T47D (cell line): ENCODE measurements at regions not wholly inside any gene's neighbourhood (a gene's known extent, or its start where the extent isn't known, plus 50 kb on each side); places are given as distances from the start of the nearest gene placed in this dataset.

Experiments
- DNase-seq, 2 experiments: peaks; one replicate each; pipeline versions ENCODE4 v3.0.0 to v3.0.0-alpha.2; 2011 to 2012; ENCODE audit warnings: low read depth in 1 of 2, low spot score in 1 of 2
- JUND ChIP-seq: IDR thresholded peaks from 2 replicates; pipeline ENCODE4 v1.6.1; 2012; ENCODE audit warnings: low read depth
- in situ Hi-C: cut with HindIII; loops from 2 replicates; pipeline ENCODE4 v1.10.0; 2016; ENCODE audit warnings: low sequenced_read_pairs, low pct_unique_long_range_greater_than_20kb

DNA sequence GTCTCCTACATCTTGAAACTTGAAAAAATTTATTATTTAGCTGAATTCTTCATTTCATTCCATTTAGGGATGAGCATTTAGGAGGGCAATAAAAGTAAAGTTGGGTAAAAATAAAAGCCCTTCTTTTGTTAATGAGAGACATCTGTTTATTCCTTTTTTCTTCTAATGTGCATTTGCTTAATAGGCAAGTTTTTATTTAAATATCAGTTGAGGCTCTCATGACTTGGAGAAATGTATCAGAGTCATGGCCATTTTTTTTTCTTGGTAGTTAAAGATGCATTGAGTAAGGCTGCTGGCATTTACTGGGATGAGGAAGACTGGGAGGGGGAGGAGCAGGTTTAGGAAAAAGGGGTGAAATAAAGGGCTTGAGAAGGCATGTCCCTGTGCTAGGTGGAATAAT, 609.9 kb upstream of the TMEM132C start:
- TF ChIP-seq JUND, result no peak
- in situ Hi-C loops, result no loop called here
- DNase-seq, result no peak

DNA sequence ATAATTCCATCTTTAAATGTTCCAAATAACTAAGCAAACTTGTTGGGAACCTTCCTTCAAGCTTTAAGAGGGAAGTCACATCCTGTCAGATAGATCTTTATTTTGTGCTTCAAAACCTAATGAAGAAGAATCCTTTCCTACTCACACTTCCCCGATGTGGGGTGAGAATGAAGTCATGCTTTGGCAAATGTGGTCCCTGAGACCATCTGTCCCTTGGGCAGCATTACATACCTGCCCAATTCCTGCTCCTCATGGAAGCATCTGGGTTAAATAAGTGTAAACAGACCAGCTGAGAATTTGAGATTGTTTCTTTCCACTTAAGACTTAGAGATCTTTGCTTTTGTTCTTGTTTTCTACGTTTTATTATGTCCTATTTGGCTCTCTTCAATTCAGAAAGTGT, 606.0 kb upstream of the TMEM132C start:
- in situ Hi-C loops, result no loop called here
- no peak for TF ChIP-seq JUND
- no peak for DNase-seq

DNA sequence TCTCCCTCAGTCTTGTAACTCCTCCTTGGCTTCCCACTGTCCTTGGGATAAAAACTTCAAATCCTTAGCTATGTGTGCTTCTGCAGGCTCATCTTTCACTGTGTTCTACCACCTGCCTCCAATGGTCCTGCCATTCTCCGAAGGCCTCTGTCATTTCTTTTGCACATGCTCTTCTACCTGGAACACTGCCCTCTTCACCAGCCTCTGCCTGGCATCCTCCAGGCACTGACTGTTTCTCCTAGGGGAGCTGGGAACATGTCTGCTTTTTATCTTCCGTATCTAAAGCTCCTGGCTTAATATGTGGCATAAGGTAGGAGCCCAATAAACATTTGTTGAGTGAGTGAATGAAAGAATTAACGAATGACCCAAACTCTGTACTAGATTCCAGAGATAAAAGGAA, 603.3 kb upstream of the TMEM132C start:
- TF ChIP-seq JUND, result no peak
- in situ Hi-C loops, result no loop called here
- DNase-seq, result no peak

DNA sequence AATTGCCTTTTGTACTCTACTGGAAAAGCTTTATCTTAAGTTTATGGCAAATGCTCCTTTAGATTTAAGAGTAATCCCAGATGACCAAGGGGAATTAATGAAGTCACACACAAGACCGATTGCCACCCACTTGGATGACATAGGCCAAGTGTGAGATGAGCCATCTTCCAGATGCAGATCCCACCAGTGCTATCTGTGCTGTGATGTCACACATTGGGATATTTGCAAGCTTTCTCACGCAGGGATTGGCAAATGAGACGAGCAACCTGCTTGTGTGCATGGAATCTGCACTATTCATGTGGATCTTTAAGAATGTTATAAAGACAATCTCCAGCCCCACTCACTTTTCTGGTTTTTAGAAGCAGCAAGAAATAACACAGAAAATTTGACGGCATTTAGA, 602.1 kb upstream of the TMEM132C start:
- no peak for TF ChIP-seq JUND
- in situ Hi-C loops, result no loop called here
- DNase-seq, result no peak

DNA sequence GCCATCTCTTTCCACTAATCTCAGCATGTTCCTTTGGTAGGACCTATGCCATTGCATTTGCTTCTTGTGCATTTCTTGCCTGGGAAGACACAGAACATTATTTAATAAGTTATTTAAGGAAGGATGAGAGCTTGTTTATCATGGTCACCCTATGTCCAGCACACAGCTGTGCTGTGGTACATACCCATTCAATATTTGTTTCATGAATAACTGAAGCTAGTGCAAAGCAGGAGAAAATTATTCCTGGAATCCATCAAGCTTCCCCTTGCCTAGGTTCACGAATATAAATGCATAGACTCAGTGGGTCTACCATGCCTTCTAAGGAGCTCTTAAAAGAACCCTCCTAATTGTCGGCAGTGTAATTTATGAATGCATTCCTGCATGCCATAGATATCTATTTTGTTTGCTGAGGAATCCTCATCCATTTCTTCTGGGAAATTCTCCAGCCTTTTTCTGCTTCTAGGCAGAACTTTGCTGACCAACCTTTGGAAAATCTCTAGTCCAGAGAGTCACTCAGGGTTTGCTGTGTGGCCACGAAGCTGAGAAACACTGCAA, 599.8 kb upstream of the TMEM132C start:
- DNase-seq, result no peak
- no peak for TF ChIP-seq JUND
- in situ Hi-C loops, result no loop called here

DNA sequence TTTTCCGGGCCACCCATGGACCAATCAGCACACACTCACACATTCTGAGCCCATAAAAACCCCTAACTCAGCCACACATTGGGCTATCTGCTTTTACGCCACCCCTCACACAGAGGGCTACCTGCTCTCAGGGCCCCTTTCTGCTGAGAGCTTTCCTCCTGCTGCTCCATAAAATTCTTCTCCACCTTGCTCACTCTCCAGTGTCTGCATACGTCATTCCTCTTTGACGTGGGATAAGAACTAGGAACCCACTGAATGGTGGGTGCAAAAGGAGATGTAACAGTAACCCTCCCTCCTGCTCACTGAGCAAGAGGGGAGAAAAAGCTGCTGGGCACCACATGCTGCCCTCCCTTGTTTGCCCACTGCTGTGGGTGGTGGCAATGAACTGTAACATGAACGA, 596.7 kb upstream of the TMEM132C start:
- DNase-seq, result no peak
- TF ChIP-seq JUND, result no peak
- in situ Hi-C loops, result no loop called here

DNA sequence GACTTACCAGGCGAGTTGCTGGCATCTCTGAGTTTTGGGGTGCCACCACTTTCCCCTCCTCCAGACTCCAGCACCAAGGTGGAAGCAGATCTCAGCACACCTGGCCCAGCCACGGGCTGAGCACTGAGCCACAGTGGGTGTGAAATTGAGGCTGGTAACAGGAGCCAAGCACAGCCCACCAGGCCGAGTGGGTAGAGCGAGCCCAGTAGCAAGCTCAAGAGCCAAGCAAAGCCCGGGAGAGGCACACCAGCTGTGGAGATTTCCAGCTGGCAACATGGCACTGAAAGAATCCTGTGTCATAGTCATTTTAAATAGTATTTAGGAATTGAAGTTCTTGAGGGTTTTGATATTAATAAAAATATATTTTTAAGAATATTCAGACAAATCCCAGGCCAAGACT, 596.2 kb upstream of the TMEM132C start:
- no peak for TF ChIP-seq JUND
- DNase-seq, result no peak
- in situ Hi-C loops, result no loop called here

DNA sequence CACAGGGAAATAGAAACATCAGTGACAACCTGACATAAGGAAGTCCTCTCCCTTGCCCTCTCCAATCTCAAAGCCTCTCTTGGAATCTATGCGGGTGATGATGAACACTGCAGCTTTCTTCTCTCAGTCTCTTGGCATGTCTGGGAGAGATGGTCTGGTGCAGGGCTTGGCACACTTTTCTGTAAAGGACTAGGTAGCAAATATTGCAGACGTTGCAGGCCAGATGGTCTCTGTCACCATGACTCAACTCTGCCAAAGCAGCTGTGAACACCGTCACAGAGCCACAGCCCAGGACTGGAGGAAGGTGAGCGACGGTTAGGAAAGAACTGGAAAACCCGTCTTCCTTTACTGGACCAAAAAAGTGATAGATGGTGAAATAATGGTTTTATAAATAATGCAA, 591.0 kb upstream of the TMEM132C start:
- in situ Hi-C loops, result no loop called here
- no peak for DNase-seq
- TF ChIP-seq JUND, result no peak

DNA sequence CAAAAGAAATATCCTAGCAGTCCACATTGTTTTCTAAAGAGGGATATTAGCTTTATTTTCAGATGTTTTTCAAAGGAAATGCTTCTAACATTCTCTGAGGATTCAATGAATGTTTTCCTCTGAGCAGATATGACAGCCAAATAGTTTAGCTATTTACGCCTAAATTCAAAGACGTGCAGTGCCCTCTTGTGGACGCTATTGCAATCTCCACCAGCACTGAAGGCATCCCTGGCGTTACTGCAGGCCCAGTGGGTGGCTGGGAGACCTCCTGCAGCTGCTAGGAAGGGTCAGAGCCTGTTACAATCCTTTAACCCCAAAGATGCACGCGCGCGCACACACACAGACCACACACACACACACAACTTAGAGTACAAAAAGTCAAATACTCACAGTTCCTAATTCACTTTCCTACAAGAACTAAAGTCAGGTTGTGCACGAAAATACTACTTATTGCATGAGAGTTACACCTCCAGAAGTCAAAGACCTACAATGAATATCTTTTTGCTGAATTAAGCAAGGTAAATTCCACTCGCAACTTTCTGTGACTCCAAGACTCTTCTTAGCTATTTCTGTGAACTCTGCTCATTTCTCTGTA, 589.3 kb upstream of the TMEM132C start:
- in situ Hi-C loops, result no loop called here
- no peak for TF ChIP-seq JUND
- DNase-seq, result peak; percentile 77 to 80

DNA sequence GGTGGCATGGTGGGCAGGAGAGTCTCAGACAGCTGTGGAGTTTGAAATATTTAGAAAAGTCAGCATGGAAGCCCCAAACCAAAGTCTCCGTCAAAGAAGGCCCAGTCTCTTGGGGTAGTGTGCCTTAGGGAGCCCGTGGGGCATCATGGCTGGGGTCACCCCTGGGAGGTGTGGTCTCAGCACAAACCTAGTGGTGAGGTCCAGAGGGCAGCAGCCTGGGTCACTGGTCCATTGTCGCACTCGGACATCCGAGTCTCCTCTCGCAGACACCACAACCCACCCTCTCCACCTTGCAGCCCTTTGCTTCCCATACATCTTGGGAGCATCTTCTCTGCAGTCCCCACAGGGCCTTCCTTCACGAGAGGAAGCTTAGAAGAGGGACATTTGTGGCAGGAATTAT, 588.0 kb upstream of the TMEM132C start:
- no peak for TF ChIP-seq JUND
- in situ Hi-C loops, result no loop called here
- DNase-seq, result no peak

DNA sequence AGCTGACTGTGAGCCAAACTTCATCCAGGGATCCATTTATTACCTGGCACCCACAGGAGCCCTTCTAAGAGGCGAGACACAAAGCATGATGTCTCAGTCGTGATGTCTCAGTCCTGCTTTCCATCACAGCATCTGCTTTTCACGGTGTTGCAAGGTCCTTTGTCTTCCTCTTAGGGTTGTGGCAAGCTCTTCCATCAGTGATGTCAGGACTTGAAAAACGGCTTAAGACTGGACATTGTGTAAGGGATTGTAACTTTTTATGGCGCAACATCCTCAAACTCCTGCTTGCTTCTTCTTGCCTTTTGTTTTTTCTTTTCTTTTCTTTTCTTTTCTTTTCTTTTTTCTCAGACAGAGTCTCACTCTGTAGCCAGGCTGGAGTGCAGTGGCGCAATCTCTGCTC, 586.5 kb upstream of the TMEM132C start:
- in situ Hi-C loops, result no loop called here
- no peak for DNase-seq
- TF ChIP-seq JUND, result no peak

DNA sequence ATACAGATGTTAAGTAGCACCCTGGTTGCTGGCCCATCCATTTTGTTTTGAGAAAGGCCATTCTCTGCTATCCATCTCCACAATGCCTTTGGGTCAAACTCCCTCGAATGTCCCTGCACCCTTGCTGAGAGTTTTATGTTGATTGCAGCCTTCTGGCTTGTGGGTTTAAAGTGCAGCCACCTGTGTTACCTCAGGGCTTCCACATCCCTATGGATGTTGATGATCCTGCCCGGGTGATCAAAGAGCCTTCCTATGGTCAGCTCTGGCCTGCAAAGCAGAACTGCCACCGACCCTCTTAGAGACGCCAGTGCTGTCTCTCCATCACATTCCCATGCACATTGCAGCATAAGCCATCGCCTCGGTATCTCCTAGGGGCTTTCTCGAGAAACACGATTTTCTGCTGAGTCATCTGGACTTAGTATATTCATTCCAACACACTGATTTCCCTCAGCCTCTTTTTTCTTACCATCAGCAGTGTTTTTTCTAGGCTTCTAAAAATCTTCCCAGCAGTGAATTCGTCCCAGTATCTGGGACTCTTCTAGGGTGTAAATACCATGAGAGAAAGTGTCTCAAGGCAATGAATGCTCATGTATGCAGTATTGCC, 585.7 kb upstream of the TMEM132C start:
- in situ Hi-C loops, result no loop called here
- TF ChIP-seq JUND, result no peak
- no peak for DNase-seq

DNA sequence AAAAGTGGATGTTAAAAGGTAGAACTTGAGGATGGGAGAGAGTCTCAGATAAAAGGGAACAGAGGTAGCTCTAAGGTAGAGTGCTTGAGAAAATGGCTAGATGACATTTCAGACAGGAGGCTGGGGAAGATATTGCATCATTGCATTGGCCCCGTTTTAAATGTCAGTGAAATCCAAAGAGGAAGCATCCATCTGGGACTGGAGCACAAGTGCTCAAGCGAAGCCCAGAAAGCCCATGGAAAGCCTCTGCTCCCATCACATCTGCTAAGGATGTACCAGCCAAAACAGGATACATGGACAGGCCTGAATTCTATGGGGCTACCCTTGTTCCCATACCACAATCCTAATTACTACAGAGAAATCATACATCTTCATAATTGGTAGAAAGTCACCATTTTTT, 581.5 kb upstream of the TMEM132C start:
- in situ Hi-C loops, result no loop called here
- TF ChIP-seq JUND, result no peak
- no peak for DNase-seq

DNA sequence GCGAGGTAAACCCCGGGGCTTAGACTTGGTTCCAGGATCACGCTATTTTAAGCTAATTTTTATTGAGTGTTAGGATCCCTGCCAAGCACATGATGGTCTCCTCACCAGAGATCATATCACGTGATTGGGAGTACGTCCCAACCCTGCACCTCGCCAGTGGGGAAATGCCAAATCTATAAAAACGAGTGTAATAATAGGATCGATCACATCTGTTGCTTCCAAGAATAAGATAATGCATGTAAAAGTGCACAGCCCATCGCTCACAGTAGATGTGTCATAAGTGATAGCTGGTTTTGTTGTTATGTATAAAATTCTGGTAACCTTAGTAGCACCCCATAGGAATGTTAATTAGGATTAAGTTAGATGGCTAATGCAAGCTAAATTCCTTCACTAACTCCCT, 581.0 kb upstream of the TMEM132C start:
- no peak for TF ChIP-seq JUND
- DNase-seq, result no peak
- in situ Hi-C loops, result no loop called here
